Kidney (tissue), 13 donors: ENCODE measurements at regions not wholly inside any gene's neighbourhood (a gene's known extent, or its start where the extent isn't known, plus 50 kb on each side); places are given as distances from the start of the nearest gene placed in this dataset.

Experiments
- DNase-seq, 5 donors: peaks; one replicate each; pipeline ENCODE4 v3.0.0-alpha.2; 2013 to 2020
- FAIRE-seq: peaks from 2 replicates; lab custom pipeline; 2012; peaks lifted over from hg19 to GRCh38; lab: Jason Lieb, UNC
- H3K27ac ChIP-seq, 2 donors: one replicate each; pipeline ENCODE4 v1.7.0; 2013; ENCODE audit warnings: low read depth in 2 of 2, low read length in 2 of 2, inconsistent platforms in 1 of 2
- H3K27me3 ChIP-seq: one replicate; pipeline ENCODE4 v1.7.1; 2013; ENCODE audit warnings: low read length, inconsistent platforms; ENCODE audit not compliant: control insufficient read depth, insufficient read depth
- H3K36me3 ChIP-seq, 3 donors: one replicate each; pipeline versions ENCODE4 v1.7.0 to v1.7.1; 2013; ENCODE audit warnings: low read length in 3 of 3, control low read depth in 1 of 3, inconsistent platforms in 1 of 3; ENCODE audit not compliant: insufficient read depth in 3 of 3, control insufficient read depth in 2 of 3
- H3K4me1 ChIP-seq, 3 donors: one replicate each; pipeline versions ENCODE4 v1.7.0 to v1.7.1; 2013; ENCODE audit warnings: low read length in 3 of 3, inconsistent platforms in 1 of 3, low read depth in 1 of 3; ENCODE audit not compliant: control insufficient read depth in 2 of 3, insufficient read depth in 2 of 3
- H3K4me3 ChIP-seq, 3 donors: one replicate each; pipeline versions ENCODE4 v1.7.0 to v1.8.1; 2013; ENCODE audit warnings: low read length in 3 of 3, control low read depth in 1 of 3, inconsistent platforms in 1 of 3
- H3K9ac ChIP-seq, 3 donors: one replicate each; pipeline versions ENCODE4 v1.7.0 to v1.7.1; 2013; ENCODE audit warnings: low read length in 3 of 3, control low read depth in 1 of 3, inconsistent platforms in 1 of 3
- H3K9me3 ChIP-seq, 3 donors: one replicate each; pipeline versions ENCODE4 v1.7.0 to v1.7.1; 2013; ENCODE audit warnings: low read length in 3 of 3, control low read depth in 1 of 3, inconsistent platforms in 1 of 3; ENCODE audit not compliant: control insufficient read depth in 2 of 3, insufficient read depth in 1 of 3
- intact Hi-C: fragments of 100-400 bp; cut with DNase I; formaldehyde crosslinking; loops from one replicate; pipeline ENCODE4 v1.11.1; 2022
- TF ChIP-seq, protein P1 (sequence below): IDR thresholded peaks from 3 replicates; pipeline ENCODE4 v1.5.1; 2012; ENCODE audit warnings: mild to moderate bottlenecking, moderate library complexity, borderline replicate concordance; ENCODE audit not compliant: insufficient read depth; ENCODE audit errors: extremely low read depth
- donor health status: control.
- donor health status: control.
- donor health status: control.
- donor health status: control.
- donor health status: control.
- donor health status: DM: yes; HTN: yes; CAD: no.
- donor health status: Normal renal cell carcinoma (clear cell type).

- Histone ChIP-seq H3K27me3 (no peaks in the 10 kb centered on the region), H3K4me3 (no peak overlapping the region), H3K36me3 (no peaks in the 10 kb centered on the region), H3K9ac (no peak overlapping the region), H3K27ac (no peak overlapping the region), H3K4me1 (peaks cover 0 to 7% (median 0%) of the 10 kb centered on the region in 3 donors), H3K9me3 (no peaks in the 10 kb centered on the region)
- FAIRE-seq (no peak), DNase-seq (no peak)
- intact Hi-C loops, result no loop called here
- TF ChIP-seq, protein P1, sequence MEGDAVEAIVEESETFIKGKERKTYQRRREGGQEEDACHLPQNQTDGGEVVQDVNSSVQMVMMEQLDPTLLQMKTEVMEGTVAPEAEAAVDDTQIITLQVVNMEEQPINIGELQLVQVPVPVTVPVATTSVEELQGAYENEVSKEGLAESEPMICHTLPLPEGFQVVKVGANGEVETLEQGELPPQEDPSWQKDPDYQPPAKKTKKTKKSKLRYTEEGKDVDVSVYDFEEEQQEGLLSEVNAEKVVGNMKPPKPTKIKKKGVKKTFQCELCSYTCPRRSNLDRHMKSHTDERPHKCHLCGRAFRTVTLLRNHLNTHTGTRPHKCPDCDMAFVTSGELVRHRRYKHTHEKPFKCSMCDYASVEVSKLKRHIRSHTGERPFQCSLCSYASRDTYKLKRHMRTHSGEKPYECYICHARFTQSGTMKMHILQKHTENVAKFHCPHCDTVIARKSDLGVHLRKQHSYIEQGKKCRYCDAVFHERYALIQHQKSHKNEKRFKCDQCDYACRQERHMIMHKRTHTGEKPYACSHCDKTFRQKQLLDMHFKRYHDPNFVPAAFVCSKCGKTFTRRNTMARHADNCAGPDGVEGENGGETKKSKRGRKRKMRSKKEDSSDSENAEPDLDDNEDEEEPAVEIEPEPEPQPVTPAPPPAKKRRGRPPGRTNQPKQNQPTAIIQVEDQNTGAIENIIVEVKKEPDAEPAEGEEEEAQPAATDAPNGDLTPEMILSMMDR, result no peak
Observed at GRCh38 chr6:138569554-138569953, 70.3 kb upstream of the NHSL1 start.

- Histone ChIP-seq H3K9ac (no peak overlapping the region), H3K36me3 (no peaks in the 10 kb centered on the region), H3K27ac (no peak overlapping the region), H3K4me1 (peaks cover 0 to 7% (median 0%) of the 10 kb centered on the region in 3 donors), H3K27me3 (no peaks in the 10 kb centered on the region), H3K9me3 (no peaks in the 10 kb centered on the region), H3K4me3 (no peak overlapping the region)
- intact Hi-C loops, result no loop called here
- TF ChIP-seq, protein P1, result no peak
- DNase-seq, result no peak
- FAIRE-seq, result no peak
Observed at GRCh38 chr6:138569970-138570724, 70.9 kb upstream of the NHSL1 start.

DNA sequence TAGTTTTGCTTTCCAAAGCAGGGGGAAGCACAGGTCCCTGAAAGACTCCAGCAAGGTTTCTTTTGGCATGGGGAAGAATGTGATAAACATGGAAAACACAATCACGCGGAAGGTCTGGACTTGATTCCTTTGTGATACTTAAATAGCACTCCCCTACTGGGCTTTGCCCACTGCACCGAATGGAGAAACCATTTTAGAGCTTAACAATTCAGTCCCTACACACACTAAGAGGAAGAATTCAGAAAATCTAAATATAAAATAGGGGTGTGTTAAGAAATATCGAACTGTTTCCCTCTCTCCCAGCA lies 71.4 kb upstream of the NHSL1 start:
- FAIRE-seq (no peak), DNase-seq (no peak)
- Histone ChIP-seq H3K27ac (no peak overlapping the region), H3K27me3 (no peaks in the 10 kb centered on the region), H3K9ac (no peak overlapping the region), H3K4me3 (no peak overlapping the region), H3K9me3 (no peaks in the 10 kb centered on the region), H3K36me3 (no peaks in the 10 kb centered on the region), H3K4me1 (peaks cover 0 to 7% (median 0%) of the 10 kb centered on the region in 3 donors)
- intact Hi-C loops, result no loop called here
- TF ChIP-seq, protein P1, result no peak

DNA sequence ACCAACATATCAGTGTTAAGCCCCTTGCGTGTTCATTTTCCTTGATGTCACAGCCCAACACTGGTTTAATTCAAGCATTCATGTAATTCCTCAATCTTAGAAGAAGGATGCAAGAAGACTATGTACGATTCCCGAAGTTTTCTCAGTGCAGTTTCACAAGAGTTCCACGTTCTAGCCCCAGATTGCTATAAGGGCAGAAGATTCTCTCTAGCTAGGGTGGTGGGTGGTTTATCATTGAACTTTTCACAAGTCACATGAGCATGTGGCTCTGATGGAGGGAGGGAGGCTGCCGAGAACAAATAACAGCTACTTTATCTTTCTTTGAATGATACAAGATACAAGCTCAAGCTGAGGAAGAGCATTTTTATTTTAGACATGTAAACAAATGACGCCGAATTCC lies 71.9 kb upstream of the NHSL1 start:
- Histone ChIP-seq H3K9me3 (no peaks in the 10 kb centered on the region), H3K4me3 (peak overlapping the region in 1 of 3 donors; percentile 40), H3K4me1 (peaks cover 0 to 7% (median 0%) of the 10 kb centered on the region in 3 donors), H3K27ac (no peak overlapping the region), H3K36me3 (no peaks in the 10 kb centered on the region), H3K27me3 (no peaks in the 10 kb centered on the region), H3K9ac (no peak overlapping the region)
- TF ChIP-seq, protein P1, result no peak
- no peak for DNase-seq
- FAIRE-seq, result no peak
- intact Hi-C loops, result no loop called here
